ENCODE measurements at regions not wholly inside any gene's neighbourhood (a gene's known extent, or its start where the extent isn't known, plus 50 kb on each side); places are given as distances from the start of the nearest gene placed in this dataset.

- no peak for TF ChIP-seq CTCF (conservative IDR thresholded peaks at IDR 0.05; ENCODE audit: low read depth, low read length)
- no peak for TF ChIP-seq EZH2 (IDR thresholded peaks at IDR 0.05; ENCODE audit: low read length, unreplicated experiment)
Observed at GRCh38 chr12:127179176-127179575, 1087.8 kb upstream of the TMEM132C start.

Measured in PC-3 (cell line).